GM18907 (cell line): ENCODE measurements at regions not wholly inside any gene's neighbourhood (a gene's known extent, or its start where the extent isn't known, plus 50 kb on each side); places are given as distances from the start of the nearest gene placed in this dataset.

Experiments
- ATAC-seq: cut with Tn5 transposase; IDR thresholded peaks from one replicate; pipeline ENCODE4 v1.9.1; 2021; ENCODE audit warnings: mild to moderate bottlenecking, moderate library complexity; ENCODE audit not compliant: unreplicated experiment

GRCh38 chr13:109646423-109646822, 140.0 kb downstream of the IRS2 start:
- no peak for ATAC-seq

- no peak for ATAC-seq
Observed at GRCh38 chr13:109645831-109646230, 140.6 kb downstream of the IRS2 start.

- ATAC-seq, result no peak
Observed at GRCh38 chr13:109644956-109645355, 141.4 kb downstream of the IRS2 start.

GRCh38 chr13:109644069-109644750, 142.2 kb downstream of the IRS2 start:
- no peak for ATAC-seq

GRCh38 chr13:109642358-109642757, 144.0 kb downstream of the IRS2 start:
- ATAC-seq, result no peak

GRCh38 chr13:109636736-109637135, 149.6 kb downstream of the IRS2 start:
- ATAC-seq, result no peak

GRCh38 chr13:109631069-109631468, 155.3 kb downstream of the IRS2 start:
- no peak for ATAC-seq

- ATAC-seq, result no peak
Observed at GRCh38 chr13:109630271-109630670, 156.1 kb downstream of the IRS2 start.

- ATAC-seq, result no peak
Observed at GRCh38 chr13:109629737-109630136, 156.6 kb downstream of the IRS2 start.

- ATAC-seq, result no peak
Observed at GRCh38 chr13:109628251-109628699, 158.1 kb downstream of the IRS2 start.

- ATAC-seq, result no peak
Observed at GRCh38 chr13:109627649-109628048, 158.7 kb downstream of the IRS2 start.

- no peak for ATAC-seq
Observed at GRCh38 chr13:109626386-109627171, 159.8 kb downstream of the IRS2 start.

- ATAC-seq, result no peak
Observed at GRCh38 chr13:109625156-109625555, 161.2 kb downstream of the IRS2 start.

- ATAC-seq, result no peak
Observed at GRCh38 chr13:109622006-109622405, 164.4 kb downstream of the IRS2 start.

GRCh38 chr13:109615721-109616420, 170.5 kb downstream of the IRS2 start:
- ATAC-seq, result no peak

- no peak for ATAC-seq
Observed at GRCh38 chr13:109611912-109612691, 174.3 kb downstream of the IRS2 start.

GRCh38 chr13:109610517-109610916, 175.9 kb downstream of the IRS2 start:
- no peak for ATAC-seq

GRCh38 chr13:109608503-109608902, 177.9 kb downstream of the IRS2 start:
- ATAC-seq, result no peak

GRCh38 chr13:109608059-109608458, 178.3 kb downstream of the IRS2 start:
- no peak for ATAC-seq

- no peak for ATAC-seq
Observed at GRCh38 chr13:109606520-109606919, 179.9 kb downstream of the IRS2 start.

- ATAC-seq, result no peak
Observed at GRCh38 chr13:109605846-109606245, 180.5 kb downstream of the IRS2 start.
